GM13976 (cell line): ENCODE measurements at regions not wholly inside any gene's neighbourhood (a gene's known extent, or its start where the extent isn't known, plus 50 kb on each side); places are given as distances from the start of the nearest gene placed in this dataset.

Source experiments
- DNase-seq: peaks from one replicate; pipeline ENCODE4 v3.0.0; 2012; ENCODE audit warnings: low spot score
- in situ Hi-C: fragments of 300-500 bp; cut with MboI; formaldehyde crosslinking; loops from one replicate; pipeline ENCODE4 v1.12.0; 2022; ENCODE audit warnings: low sequenced_read_pairs, mixed read lengths, inconsistent platforms; ENCODE audit not compliant: unreplicated experiment
- TF ChIP-seq, protein P1 (sequence below): IDR thresholded peaks from 2 replicates; pipeline ENCODE4 v1.5.1; 2012; ENCODE audit warnings: borderline replicate concordance, mild to moderate bottlenecking; ENCODE audit not compliant: insufficient read depth; ENCODE audit errors: extremely low read depth, missing control alignments, control extremely low read depth

DNA sequence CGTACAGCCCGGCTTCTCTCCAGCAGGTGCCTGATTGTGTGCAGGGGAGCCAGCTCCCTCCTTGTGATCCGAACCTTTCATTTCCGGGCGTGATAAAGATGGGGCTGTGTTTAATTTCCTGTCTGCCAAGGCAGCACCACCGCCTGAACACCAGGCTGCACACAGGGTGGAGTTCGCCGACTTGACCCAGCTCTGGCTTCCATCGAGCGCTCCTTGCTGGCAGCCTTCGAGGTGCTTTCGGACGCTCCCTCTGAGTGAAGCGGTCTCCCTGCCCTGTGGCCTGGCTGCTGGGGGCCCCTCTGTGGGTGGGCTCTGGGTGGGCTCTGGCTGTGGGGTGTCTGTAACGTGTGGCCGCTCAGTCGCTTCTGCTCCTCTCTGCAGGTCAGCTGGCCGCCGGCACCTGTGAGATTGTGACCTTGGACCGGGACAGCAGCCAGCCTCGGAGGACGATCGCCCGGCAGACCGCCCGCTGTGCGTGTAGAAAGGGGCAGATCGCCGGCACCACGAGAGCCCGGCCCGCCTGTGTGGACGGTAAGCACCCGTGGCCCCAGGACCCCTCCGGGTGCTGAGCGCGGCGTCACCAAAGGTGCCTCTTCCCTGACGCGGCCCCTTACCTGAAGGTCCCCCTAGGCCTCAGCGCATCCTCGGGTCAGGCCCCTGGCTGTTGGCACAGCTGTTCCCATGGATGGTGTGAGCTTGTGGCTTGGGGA is 1181.3 kb downstream of the BRD1 start:
- DNase-seq, result no peak
- TF ChIP-seq, protein P1, sequence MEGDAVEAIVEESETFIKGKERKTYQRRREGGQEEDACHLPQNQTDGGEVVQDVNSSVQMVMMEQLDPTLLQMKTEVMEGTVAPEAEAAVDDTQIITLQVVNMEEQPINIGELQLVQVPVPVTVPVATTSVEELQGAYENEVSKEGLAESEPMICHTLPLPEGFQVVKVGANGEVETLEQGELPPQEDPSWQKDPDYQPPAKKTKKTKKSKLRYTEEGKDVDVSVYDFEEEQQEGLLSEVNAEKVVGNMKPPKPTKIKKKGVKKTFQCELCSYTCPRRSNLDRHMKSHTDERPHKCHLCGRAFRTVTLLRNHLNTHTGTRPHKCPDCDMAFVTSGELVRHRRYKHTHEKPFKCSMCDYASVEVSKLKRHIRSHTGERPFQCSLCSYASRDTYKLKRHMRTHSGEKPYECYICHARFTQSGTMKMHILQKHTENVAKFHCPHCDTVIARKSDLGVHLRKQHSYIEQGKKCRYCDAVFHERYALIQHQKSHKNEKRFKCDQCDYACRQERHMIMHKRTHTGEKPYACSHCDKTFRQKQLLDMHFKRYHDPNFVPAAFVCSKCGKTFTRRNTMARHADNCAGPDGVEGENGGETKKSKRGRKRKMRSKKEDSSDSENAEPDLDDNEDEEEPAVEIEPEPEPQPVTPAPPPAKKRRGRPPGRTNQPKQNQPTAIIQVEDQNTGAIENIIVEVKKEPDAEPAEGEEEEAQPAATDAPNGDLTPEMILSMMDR, result no peak
- in situ Hi-C loops, result no loop called here

DNA sequence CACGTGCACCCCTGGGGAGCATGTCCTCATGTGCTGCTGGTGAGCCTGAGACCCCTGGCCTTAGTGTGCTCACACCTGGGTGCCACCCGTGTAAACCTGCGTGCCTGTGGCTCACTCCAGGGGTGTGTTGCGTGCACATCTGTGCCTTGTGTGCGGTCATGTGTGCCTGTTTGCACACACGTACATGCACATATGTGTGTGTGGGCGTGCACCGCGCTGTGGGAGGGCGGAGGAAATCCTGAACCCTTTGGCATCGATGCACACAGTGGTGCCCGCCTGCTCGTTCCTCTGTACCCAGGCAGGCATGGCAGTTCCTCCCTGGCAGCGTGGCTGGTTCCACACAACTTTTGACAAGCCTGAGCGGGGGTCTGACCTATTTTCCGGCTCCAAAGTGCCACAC is 1181.9 kb downstream of the BRD1 start:
- in situ Hi-C loops, result no loop called here
- TF ChIP-seq, protein P1, result no peak
- no peak for DNase-seq

DNA sequence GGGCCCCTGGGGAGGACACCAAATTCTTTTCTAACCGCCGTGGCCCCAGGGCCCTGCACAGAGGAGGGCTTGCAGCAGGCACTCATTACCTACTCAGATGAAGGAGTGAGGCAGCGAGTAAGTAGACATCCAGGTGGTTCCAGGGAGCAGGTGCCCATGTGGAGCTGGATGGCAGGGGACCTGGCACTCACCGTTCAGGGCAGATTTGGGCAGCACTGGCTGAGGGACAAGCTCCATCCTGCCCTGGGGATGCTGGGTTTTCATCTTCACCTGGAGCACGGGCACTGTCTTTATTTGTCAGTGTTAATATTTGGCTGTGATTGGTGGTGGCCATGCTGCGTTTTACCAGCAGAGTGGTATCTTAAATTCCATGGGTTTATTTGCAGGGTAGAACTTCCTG is 1182.7 kb downstream of the BRD1 start:
- no peak for DNase-seq
- TF ChIP-seq, protein P1, result no peak
- in situ Hi-C loops, result no loop called here

DNA sequence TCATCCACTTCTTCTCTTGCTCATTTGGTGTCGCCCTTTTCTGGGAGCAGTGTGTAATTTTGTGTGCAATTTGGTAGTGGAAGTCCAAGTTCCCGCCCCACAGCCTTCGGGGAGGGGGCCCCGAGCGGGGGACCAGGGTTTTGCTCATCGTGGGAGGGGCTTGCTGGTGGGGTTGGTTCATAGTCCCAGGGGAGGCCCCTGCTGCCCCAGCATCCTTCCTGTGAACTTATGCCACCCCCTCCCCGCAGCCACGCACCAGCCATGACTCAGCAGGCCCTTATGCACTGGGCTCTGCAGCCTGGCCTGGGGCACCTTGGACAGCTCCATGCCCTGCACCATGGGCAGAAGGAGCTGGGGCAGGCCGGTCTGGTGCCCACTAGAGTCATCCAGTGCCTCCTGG is 1183.6 kb downstream of the BRD1 start:
- no peak for DNase-seq
- TF ChIP-seq, protein P1, result no peak
- in situ Hi-C loops, result no loop called here

DNA sequence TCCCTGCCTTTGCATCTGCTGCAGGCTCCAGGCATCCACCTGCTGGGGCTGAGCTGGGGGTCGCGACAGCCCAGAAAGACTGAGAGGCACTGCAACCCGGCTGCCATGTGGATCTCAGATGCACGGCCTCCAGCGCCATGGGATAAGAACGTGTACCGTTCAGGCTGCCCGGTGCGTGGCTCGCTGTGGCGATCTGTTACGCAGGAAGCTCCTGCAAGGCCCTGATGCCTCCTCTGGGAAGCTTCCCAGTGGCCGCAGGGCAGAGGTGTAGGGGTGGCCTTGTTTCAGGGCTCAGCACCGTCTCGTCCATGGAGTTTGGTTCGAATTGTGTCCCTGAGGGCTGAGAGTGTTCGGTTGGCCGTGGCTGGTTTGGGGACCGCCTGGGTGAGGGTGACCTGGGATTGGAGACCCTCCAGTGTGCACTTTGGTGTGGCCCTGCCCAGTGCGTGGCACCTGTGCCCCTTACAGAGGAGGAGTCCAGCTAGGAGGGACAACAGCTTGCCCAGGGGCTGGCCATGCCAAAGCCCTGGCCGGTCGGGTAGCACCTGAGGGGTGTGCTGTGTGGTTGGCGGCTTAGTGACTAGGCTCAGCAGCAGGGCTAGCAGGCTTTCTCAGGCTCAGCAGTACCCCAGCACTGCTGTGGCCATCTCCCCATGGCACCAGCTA is 1184.5 kb downstream of the BRD1 start:
- in situ Hi-C loops, result no loop called here
- no peak for DNase-seq
- TF ChIP-seq, protein P1, result no peak

DNA sequence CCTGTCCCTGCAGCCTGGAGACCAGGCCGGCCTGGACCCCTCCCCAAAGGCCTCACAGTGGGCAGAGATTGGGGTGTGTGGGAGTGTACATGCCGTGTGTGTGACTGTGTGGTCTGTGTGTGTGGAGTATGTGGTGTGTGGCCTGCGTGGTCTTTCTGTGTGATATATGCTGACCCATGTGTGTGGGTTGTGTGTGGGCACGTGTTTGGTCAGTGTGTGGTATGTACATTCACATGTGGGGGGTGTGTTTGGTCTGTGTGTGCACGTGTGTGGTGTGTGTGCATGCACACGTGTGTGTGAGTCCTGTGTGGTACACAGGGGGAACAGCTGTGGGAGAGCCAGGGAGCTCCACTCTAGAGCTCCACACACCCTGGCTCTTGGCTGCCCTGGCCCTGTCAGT is 1185.1 kb downstream of the BRD1 start:
- DNase-seq, result no peak
- TF ChIP-seq, protein P1, result no peak
- in situ Hi-C loops, result no loop called here

DNA sequence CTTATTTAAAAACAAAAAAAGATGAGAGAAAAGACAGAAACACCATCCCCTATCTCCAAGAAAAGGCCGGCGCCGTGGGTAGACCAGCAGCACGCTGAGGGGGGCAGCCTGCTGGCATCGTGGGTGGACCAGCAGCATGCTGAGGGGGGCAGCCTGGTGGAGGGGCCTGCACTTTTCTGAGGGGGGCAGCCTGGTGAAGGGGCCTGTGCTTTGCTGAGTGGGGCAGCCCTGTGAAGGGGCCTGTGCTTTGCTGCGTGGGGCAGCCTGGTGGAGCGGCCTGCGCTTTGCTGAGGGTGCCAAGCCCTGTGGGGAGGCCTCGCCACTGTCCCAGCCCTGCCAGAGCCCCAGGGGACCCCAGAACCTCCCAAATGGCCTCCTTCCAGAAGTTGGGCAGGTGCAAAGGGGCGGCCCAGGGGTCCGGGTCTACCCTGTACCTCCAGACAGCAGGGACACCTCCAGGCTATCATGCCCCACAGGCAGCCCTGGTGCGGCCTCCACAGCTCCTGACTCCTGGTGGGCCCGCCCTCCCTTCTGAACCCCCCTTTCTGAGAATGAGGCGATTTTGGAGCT is 1185.7 kb downstream of the BRD1 start:
- TF ChIP-seq, protein P1, result no peak
- in situ Hi-C loops, result no loop called here
- DNase-seq, result no peak
